ENCODE measurements at regions not wholly inside any gene's neighbourhood (a gene's known extent, or its start where the extent isn't known, plus 50 kb on each side); places are given as distances from the start of the nearest gene placed in this dataset.

- TF ChIP-seq CTCF (IDR thresholded peaks at IDR 0.05) (no peak), EZH2 (IDR thresholded peaks at IDR 0.05; ENCODE audit: borderline replicate concordance, insufficient read depth, low read depth, low read length, poor library complexity, severe bottlenecking) (no peak)
Observed at GRCh38 chr5:2849429-2849828, 98.0 kb upstream of the IRX2 start.
